ENCODE measurements at regions not wholly inside any gene's neighbourhood (a gene's known extent, or its start where the extent isn't known, plus 50 kb on each side); places are given as distances from the start of the nearest gene placed in this dataset.
"Not testable (repeated sequence)": the region's sequence is repeated elsewhere in the genome, so short reads cannot be mapped to it uniquely, and the experiment has no call there.

DNA sequence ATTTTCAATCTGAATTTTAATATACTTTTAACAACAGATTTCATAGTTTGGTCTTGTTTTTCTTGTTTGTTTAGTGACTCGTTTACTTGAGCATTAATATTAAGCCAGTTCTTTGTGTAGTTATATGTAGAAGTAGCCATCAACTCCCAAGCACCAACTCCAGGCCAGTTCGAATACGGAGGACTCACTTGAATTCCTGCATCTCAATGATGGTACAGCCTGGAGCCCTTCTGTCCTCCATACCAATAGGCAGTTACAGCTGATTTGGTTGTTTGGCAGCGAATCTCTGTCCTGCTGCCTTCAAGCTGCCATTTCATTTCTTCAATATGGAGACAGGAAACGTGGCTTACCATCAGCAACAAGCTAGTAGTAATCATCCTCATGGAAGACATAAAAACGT, 118.5 kb upstream of the ZNF658 start:
- TF ChIP-seq, protein P1, sequence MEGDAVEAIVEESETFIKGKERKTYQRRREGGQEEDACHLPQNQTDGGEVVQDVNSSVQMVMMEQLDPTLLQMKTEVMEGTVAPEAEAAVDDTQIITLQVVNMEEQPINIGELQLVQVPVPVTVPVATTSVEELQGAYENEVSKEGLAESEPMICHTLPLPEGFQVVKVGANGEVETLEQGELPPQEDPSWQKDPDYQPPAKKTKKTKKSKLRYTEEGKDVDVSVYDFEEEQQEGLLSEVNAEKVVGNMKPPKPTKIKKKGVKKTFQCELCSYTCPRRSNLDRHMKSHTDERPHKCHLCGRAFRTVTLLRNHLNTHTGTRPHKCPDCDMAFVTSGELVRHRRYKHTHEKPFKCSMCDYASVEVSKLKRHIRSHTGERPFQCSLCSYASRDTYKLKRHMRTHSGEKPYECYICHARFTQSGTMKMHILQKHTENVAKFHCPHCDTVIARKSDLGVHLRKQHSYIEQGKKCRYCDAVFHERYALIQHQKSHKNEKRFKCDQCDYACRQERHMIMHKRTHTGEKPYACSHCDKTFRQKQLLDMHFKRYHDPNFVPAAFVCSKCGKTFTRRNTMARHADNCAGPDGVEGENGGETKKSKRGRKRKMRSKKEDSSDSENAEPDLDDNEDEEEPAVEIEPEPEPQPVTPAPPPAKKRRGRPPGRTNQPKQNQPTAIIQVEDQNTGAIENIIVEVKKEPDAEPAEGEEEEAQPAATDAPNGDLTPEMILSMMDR (IDR thresholded peaks at IDR 0.05) = not testable (repeated sequence)
- not testable (repeated sequence) for TF ChIP-seq POLR2A (IDR thresholded peaks at IDR 0.05)

Measured in body of pancreas (tissue), 4 donors.